ENCODE measurements at regions not wholly inside any gene's neighbourhood (a gene's known extent, or its start where the extent isn't known, plus 50 kb on each side); places are given as distances from the start of the nearest gene placed in this dataset.

GRCh38 chr17:13702266-13702665 lies 100.5 kb upstream of the HS3ST3A1 start:
- ChIA-PET POLR2A (no interaction called here), CTCF (no interaction called here)
- no peak for DNase-seq (ENCODE audit: extremely low spot score)
- TF ChIP-seq L3MBTL2 (conservative IDR thresholded peaks at IDR 0.05) (no peak), PKNOX1 (IDR thresholded peaks at IDR 0.05) (no peak), SUZ12 (IDR thresholded peaks at IDR 0.05) (no peak), SP1 (IDR thresholded peaks at IDR 0.05) (no peak), ARNT (IDR thresholded peaks at IDR 0.05) (no peak), CTBP1 (IDR thresholded peaks at IDR 0.05; ENCODE audit: borderline replicate concordance) (no peak), FOXM1 (IDR thresholded peaks at IDR 0.05; ENCODE audit: borderline replicate concordance) (no peak)

GRCh38 chr17:13704333-13704732 lies 102.6 kb upstream of the HS3ST3A1 start:
- POLR2A ChIA-PET, result no interaction called here
- CTCF ChIA-PET, result interaction anchor here (0.8 kb wide), 1 partner anchor 10 kb away, joined by 3 read pairs; no protein-coding TSS in a partner anchor
- no peak for DNase-seq (ENCODE audit: extremely low spot score)
- TF ChIP-seq SP1 (IDR thresholded peaks at IDR 0.05) (no peak), FOXK2 (IDR thresholded peaks at IDR 0.05) (no peak), PKNOX1 (IDR thresholded peaks at IDR 0.05) (no peak), NFRKB (IDR thresholded peaks at IDR 0.05) (no peak), ARNT (IDR thresholded peaks at IDR 0.05) (no peak), ELF4 (IDR thresholded peaks at IDR 0.05) (no peak), HDGF (IDR thresholded peaks at IDR 0.05; ENCODE audit: borderline replicate concordance) (no peak), ZNF384 (IDR thresholded peaks at IDR 0.05) (no peak), LEF1 (IDR thresholded peaks at IDR 0.05; ENCODE audit: borderline replicate concordance) (no peak), CTBP1 (IDR thresholded peaks at IDR 0.05; ENCODE audit: borderline replicate concordance) (no peak), FOXA1 (IDR thresholded peaks at IDR 0.05) (no peak), L3MBTL2 (conservative IDR thresholded peaks at IDR 0.05) (no peak), SUZ12 (IDR thresholded peaks at IDR 0.05) (no peak), BHLHE40 (IDR thresholded peaks at IDR 0.05; ENCODE audit: borderline replicate concordance) (no peak)

GRCh38 chr17:13705221-13705620 lies 103.5 kb upstream of the HS3ST3A1 start:
- CTCF ChIA-PET, result no interaction called here
- POLR2A ChIA-PET, result no interaction called here
- no peak for DNase-seq (ENCODE audit: extremely low spot score)
- TF ChIP-seq HDGF (IDR thresholded peaks at IDR 0.05; ENCODE audit: borderline replicate concordance) (no peak), FOXM1 (IDR thresholded peaks at IDR 0.05; ENCODE audit: borderline replicate concordance) (no peak), FOXA1 (IDR thresholded peaks at IDR 0.05) (no peak), LEF1 (IDR thresholded peaks at IDR 0.05; ENCODE audit: borderline replicate concordance) (no peak), ZNF384 (IDR thresholded peaks at IDR 0.05) (no peak), CTBP1 (IDR thresholded peaks at IDR 0.05; ENCODE audit: borderline replicate concordance) (no peak), L3MBTL2 (conservative IDR thresholded peaks at IDR 0.05) (no peak), PKNOX1 (IDR thresholded peaks at IDR 0.05) (no peak), TARDBP (IDR thresholded peaks at IDR 0.05) (no peak), ELF4 (IDR thresholded peaks at IDR 0.05) (no peak)

GRCh38 chr17:13721705-13722104 lies 120.0 kb upstream of the HS3ST3A1 start:
- ChIA-PET POLR2A (no interaction called here), CTCF (no interaction called here)
- DNase-seq (ENCODE audit: extremely low spot score), result no peak
- TF ChIP-seq FOXM1 (IDR thresholded peaks at IDR 0.05; ENCODE audit: borderline replicate concordance) (no peak), CTBP1 (IDR thresholded peaks at IDR 0.05; ENCODE audit: borderline replicate concordance) (no peak), ZNF384 (IDR thresholded peaks at IDR 0.05) (no peak), ELF4 (IDR thresholded peaks at IDR 0.05) (no peak), L3MBTL2 (conservative IDR thresholded peaks at IDR 0.05) (no peak), SP1 (IDR thresholded peaks at IDR 0.05) (no peak), TARDBP (IDR thresholded peaks at IDR 0.05) (no peak), ARNT (IDR thresholded peaks at IDR 0.05) (no peak), SUZ12 (IDR thresholded peaks at IDR 0.05) (no peak)

- ChIA-PET CTCF (no interaction called here), POLR2A (no interaction called here)
- TF ChIP-seq BHLHE40 (IDR thresholded peaks at IDR 0.05; ENCODE audit: borderline replicate concordance), result no peak
- TF ChIP-seq ELF4 (IDR thresholded peaks at IDR 0.05), result no peak
- no peak for TF ChIP-seq FOXA1 (IDR thresholded peaks at IDR 0.05)
- no peak for TF ChIP-seq PKNOX1 (IDR thresholded peaks at IDR 0.05)
- TF ChIP-seq TARDBP (IDR thresholded peaks at IDR 0.05), result no peak
- DNase-seq (ENCODE audit: extremely low spot score), result no peak
These were observed 123.7 kb upstream of the HS3ST3A1 start for GRCh38 chr17:13725288-13725990.

- CTCF ChIA-PET, result no interaction called here
- POLR2A ChIA-PET, result no interaction called here
- no peak for TF ChIP-seq CTBP1 (IDR thresholded peaks at IDR 0.05; ENCODE audit: borderline replicate concordance)
- DNase-seq (ENCODE audit: extremely low spot score), result no peak
These were observed 125.9 kb upstream of the HS3ST3A1 start for GRCh38 chr17:13727441-13728171.
